ENCODE measurements at regions not wholly inside any gene's neighbourhood (a gene's known extent, or its start where the extent isn't known, plus 50 kb on each side); places are given as distances from the start of the nearest gene placed in this dataset.

GRCh38 chr9:90002397-90003271 lies 397.8 kb downstream of the GADD45G start:
- TF ChIP-seq YY1 (tag by site-specific recombination; IDR thresholded peaks at IDR 0.05) = no peak
- TF ChIP-seq CTCF (tag by site-specific recombination; IDR thresholded peaks at IDR 0.05) = no peak
- TF ChIP-seq REST (tag by site-specific recombination; IDR thresholded peaks at IDR 0.05) = no peak
- no peak for TF ChIP-seq ZNF10 (tag by site-specific recombination; IDR thresholded peaks at IDR 0.05)
- TF ChIP-seq SETDB1 (IDR thresholded peaks at IDR 0.05; ENCODE audit: insufficient read length, low read length) = no peak
- TF ChIP-seq ZNF768 (tag by site-specific recombination; IDR thresholded peaks at IDR 0.05) = no peak
- TF ChIP-seq ZNF785 (tag by site-specific recombination; IDR thresholded peaks at IDR 0.05) = no peak
- TF ChIP-seq ZXDB (tag by site-specific recombination; IDR thresholded peaks at IDR 0.05) = no peak
- no peak for TF ChIP-seq ZNF341 (tag by site-specific recombination; IDR thresholded peaks at IDR 0.05; ENCODE audit: low read depth)
- no peak for TF ChIP-seq ZBTB21 (tag by site-specific recombination; IDR thresholded peaks at IDR 0.05)
- no peak for TF ChIP-seq ZNF248 (tag by site-specific recombination; IDR thresholded peaks at IDR 0.05)
- no peak for TF ChIP-seq ZBTB8A (tag by site-specific recombination; IDR thresholded peaks at IDR 0.05)
- TF ChIP-seq, protein P1, sequence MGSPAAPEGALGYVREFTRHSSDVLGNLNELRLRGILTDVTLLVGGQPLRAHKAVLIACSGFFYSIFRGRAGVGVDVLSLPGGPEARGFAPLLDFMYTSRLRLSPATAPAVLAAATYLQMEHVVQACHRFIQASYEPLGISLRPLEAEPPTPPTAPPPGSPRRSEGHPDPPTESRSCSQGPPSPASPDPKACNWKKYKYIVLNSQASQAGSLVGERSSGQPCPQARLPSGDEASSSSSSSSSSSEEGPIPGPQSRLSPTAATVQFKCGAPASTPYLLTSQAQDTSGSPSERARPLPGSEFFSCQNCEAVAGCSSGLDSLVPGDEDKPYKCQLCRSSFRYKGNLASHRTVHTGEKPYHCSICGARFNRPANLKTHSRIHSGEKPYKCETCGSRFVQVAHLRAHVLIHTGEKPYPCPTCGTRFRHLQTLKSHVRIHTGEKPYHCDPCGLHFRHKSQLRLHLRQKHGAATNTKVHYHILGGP (tag by site-specific recombination; IDR thresholded peaks at IDR 0.05) = no peak
- TF ChIP-seq ZNF654 (tag by site-specific recombination; IDR thresholded peaks at IDR 0.05; ENCODE audit: low read depth) = no peak
